Psoas muscle (tissue), 7 donors: ENCODE measurements at regions not wholly inside any gene's neighbourhood (a gene's known extent, or its start where the extent isn't known, plus 50 kb on each side); places are given as distances from the start of the nearest gene placed in this dataset.

Experiments used
- ATAC-seq, 4 donors: fragments of 200-7000 bp; cut with Tn5 transposase; one replicate each; pipeline ENCODE4 v1.9.1; 2020; ENCODE audit warnings: moderate library complexity in 3 of 4, mild to moderate bottlenecking in 2 of 4
- DNase-seq, 2 donors: peaks; one replicate each; pipeline ENCODE4 v3.0.0-alpha.2; 2020
- H3K27ac ChIP-seq: fragments of 200-600 bp; one replicate; pipeline ENCODE4 v1.8.0; 2022
- H3K27me3 ChIP-seq, 3 donors: fragments of 200-600 bp in 1 of 3; one replicate each; pipeline versions ENCODE4 v1.6.1 to v1.8.0; 2013 to 2022; ENCODE audit warnings: low read length in 2 of 3, mild to moderate bottlenecking in 2 of 3, moderate library complexity in 1 of 3; ENCODE audit not compliant: insufficient read depth in 3 of 3
- H3K36me3 ChIP-seq, 2 donors: fragments of 200-600 bp in 1 of 2; one replicate each; pipeline versions ENCODE4 v1.6.1 to v1.8.0; 2013 to 2022; ENCODE audit warnings: low read depth in 1 of 2, mild to moderate bottlenecking in 1 of 2, moderate library complexity in 1 of 2; ENCODE audit not compliant: insufficient read depth in 1 of 2
- H3K4me1 ChIP-seq: fragments of 200-600 bp; one replicate; pipeline ENCODE4 v1.8.0; 2022
- H3K4me3 ChIP-seq: fragments of 200-600 bp; one replicate; pipeline ENCODE4 v1.8.0; 2022; ENCODE audit warnings: mild to moderate bottlenecking
- H3K9me3 ChIP-seq: fragments of 200-600 bp; one replicate; pipeline ENCODE4 v1.8.0; 2022
- WGBS, 3 donors: extraction: QIAGEN DNeasy Blood & Tissue Kit; methylation state at CpG; one replicate each; pipeline versions ENCODE4 v1.1.6 to v1.1.7; 2013; 5-methylcytosine and 5-hydroxymethylcytosine counted together
- intact Hi-C, 2 donors: fragments of 100-400 bp; cut with DNase I; formaldehyde crosslinking; loops; one replicate each; pipeline versions ENCODE4 v1.11.0 to v1.14.2; 2022
- TF ChIP-seq, protein P1 (sequence below): fragments of 200-600 bp; IDR thresholded peaks from one replicate; pipeline ENCODE4 v1.8.0; 2022; ENCODE audit warnings: antibody characterized with exemption
- donor health status: healthy with polysubstance abuse.
- donor health status: DM: no; HTN: no; CAD: no; lungs with moderate emphysema.
- donor health status: Bipolar disorder and iron deficiency.
- donor health status: healthy.
- donor health status: DM: yes; HTN: yes; CAD: no.
- donor health status: DM: no; HTN: no; CAD: no.
- donor health status: DM: yes; HTN: yes; CAD: no.

DNA sequence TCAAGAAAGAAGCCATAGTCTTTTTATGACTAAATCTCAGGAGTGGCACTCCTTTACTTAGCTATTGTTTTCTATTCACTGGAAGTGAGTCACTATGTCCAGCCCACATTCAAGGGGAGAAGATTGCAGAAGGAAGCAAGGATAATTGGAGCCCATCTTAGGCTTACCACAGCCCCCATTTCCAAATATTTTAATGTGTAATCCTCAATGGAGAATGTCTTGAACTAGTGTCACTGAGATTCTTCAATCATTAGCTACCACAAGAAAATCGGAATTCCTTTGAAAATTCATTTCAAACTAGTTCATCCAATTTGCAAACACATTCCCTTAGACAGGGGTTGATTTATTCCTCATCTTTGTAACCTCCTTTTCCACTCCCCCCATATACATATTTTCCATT, 84.7 kb downstream of the DLEU7 start:
- TF ChIP-seq, protein P1, sequence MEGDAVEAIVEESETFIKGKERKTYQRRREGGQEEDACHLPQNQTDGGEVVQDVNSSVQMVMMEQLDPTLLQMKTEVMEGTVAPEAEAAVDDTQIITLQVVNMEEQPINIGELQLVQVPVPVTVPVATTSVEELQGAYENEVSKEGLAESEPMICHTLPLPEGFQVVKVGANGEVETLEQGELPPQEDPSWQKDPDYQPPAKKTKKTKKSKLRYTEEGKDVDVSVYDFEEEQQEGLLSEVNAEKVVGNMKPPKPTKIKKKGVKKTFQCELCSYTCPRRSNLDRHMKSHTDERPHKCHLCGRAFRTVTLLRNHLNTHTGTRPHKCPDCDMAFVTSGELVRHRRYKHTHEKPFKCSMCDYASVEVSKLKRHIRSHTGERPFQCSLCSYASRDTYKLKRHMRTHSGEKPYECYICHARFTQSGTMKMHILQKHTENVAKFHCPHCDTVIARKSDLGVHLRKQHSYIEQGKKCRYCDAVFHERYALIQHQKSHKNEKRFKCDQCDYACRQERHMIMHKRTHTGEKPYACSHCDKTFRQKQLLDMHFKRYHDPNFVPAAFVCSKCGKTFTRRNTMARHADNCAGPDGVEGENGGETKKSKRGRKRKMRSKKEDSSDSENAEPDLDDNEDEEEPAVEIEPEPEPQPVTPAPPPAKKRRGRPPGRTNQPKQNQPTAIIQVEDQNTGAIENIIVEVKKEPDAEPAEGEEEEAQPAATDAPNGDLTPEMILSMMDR = no peak
- ATAC-seq (no peak), DNase-seq (no peak)
- Histone ChIP-seq H3K4me3 (no peak overlapping the region), H3K9me3 (peaks cover 4% of the 10 kb centered on the region), H3K4me1 (no peaks in the 10 kb centered on the region), H3K27me3 (no peaks in the 10 kb centered on the region), H3K36me3 (no peaks in the 10 kb centered on the region), H3K27ac (no peak overlapping the region)
- WGBS, 3 donors = 87 to 94% (median 92%) methylated on average over 1 of the region's 1 CpG
- intact Hi-C loops = no loop called here

- ATAC-seq = no peak
- Histone ChIP-seq H3K4me1 (no peaks in the 10 kb centered on the region), H3K9me3 (peaks cover 4% of the 10 kb centered on the region), H3K27ac (no peak overlapping the region), H3K4me3 (no peak overlapping the region), H3K36me3 (no peaks in the 10 kb centered on the region), H3K27me3 (no peaks in the 10 kb centered on the region)
- intact Hi-C loops = no loop called here
- TF ChIP-seq, protein P1 = no peak
- 89 to 93% (median 89%) methylated on average over 1 of the region's 1 CpG for WGBS, 3 donors
- DNase-seq = no peak
Observed at GRCh38 chr13:50760751-50761150, 82.7 kb downstream of the DLEU7 start.

GRCh38 chr13:50761406-50761805, 82.1 kb downstream of the DLEU7 start:
- WGBS, 3 donors = 93 to 100% (median 94%) methylated on average over 1 of the region's 1 CpG
- intact Hi-C loops = no loop called here
- no peak for ATAC-seq

GRCh38 chr13:50762969-50763567, 80.4 kb downstream of the DLEU7 start:
- H3K4me3 ChIP-seq = no peak overlapping the region
- no peaks in the 10 kb centered on the region for H3K36me3 ChIP-seq
- intact Hi-C loops = no loop called here
- 67 to 72% (median 67%) methylated on average over 4 of the region's 4 CpGs for WGBS, 3 donors
- H3K9me3 ChIP-seq = no peaks in the 10 kb centered on the region
- TF ChIP-seq, protein P1 = no peak
- ATAC-seq = no peak
- no peaks in the 10 kb centered on the region for H3K4me1 ChIP-seq
- DNase-seq = no peak
- H3K27me3 ChIP-seq = no peaks in the 10 kb centered on the region
- H3K27ac ChIP-seq = no peak overlapping the region

More at GRCh38 chr13:50761406-50761805, 82.1 kb downstream of the DLEU7 start:
- Histone ChIP-seq H3K4me1 (no peaks in the 10 kb centered on the region), H3K4me3 (no peak overlapping the region), H3K36me3 (no peaks in the 10 kb centered on the region), H3K27me3 (no peaks in the 10 kb centered on the region), H3K27ac (no peak overlapping the region), H3K9me3 (peaks cover 4% of the 10 kb centered on the region)
- TF ChIP-seq, protein P1 = no peak
- DNase-seq = no peak

GRCh38 chr13:50766013-50766412, 77.5 kb downstream of the DLEU7 start:
- 41 to 64% (median 49%) methylated on average over 6 of the region's 6 CpGs for WGBS, 3 donors
- no peaks in the 10 kb centered on the region for H3K4me1 ChIP-seq
- no peak for ATAC-seq
- H3K9me3 ChIP-seq = no peaks in the 10 kb centered on the region
- H3K36me3 ChIP-seq = no peaks in the 10 kb centered on the region
- H3K27ac ChIP-seq = no peak overlapping the region
- H3K4me3 ChIP-seq = no peak overlapping the region
- DNase-seq = no peak
- TF ChIP-seq, protein P1 = no peak
- intact Hi-C loops = no loop called here
- no peaks in the 10 kb centered on the region for H3K27me3 ChIP-seq
